Head of caudate nucleus (tissue), 42 donors: ENCODE measurements at regions not wholly inside any gene's neighbourhood (a gene's known extent, or its start where the extent isn't known, plus 50 kb on each side); places are given as distances from the start of the nearest gene placed in this dataset.

Source experiments
- DNase-seq, 42 donors: peaks; one replicate each; pipeline versions ENCODE4 v3.0.0 to v3.0.0-alpha.2; 2020 to 2021; ENCODE audit warnings: mixed read lengths in 7 of 42
- intact Hi-C: fragments of 100-400 bp; cut with DNase I; formaldehyde crosslinking; loops from one replicate; pipeline ENCODE4 v1.15.0; 2022

DNA sequence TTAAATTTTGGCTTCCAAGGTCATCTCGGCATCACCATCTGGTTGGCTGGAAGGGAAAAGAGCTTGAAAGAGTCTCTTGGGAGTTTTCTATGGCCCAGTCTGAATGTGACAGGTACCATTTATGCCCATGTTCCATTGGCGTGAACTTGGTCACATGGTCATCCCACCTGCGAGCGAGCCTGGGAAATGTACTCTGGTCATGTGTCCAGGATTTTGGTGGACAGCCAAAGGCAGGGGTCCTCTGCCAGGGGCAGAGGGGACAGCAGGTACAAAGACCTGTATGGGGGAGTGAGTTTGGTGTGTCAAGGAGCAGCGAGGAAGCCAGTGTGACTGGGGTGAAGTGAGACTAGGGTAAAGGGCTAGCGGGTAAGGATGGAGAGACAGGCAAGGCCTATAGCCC lies 112.6 kb downstream of the CDC5L start:
- intact Hi-C loops, result no loop called here
- peak in 2 of 42 donors; percentile 14 to 22 for DNase-seq

- intact Hi-C loops, result no loop called here
- peak in 2 of 42 donors; percentile 11 to 19 for DNase-seq
Observed at GRCh38 chr6:44503471-44503870, 116.0 kb downstream of the CDC5L start.

DNA sequence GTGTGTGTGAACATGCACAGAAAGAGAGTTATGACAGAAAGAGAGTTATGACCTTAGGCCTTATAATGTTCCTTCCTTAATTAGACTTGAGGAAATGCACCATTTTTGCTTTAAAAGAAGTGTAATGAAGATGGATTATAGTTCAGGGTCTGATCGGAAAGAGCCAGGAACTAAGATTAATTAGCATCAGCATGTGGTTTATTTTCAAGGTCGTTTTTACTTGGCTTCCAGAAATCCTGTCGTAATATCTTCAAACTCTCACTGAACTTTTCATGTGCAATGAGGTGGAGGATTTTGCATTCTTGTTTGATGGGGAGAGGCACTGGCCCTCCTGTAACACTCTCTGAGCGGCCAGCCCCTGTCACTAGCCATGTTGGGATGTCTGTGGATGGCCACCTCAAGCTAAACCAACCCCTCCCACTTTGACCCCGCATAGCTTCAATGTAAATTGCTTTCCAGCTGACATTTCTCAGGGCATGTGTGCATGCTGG lies 116.8 kb downstream of the CDC5L start:
- DNase-seq, result peak in 1 of 42 donors; percentile 38
- intact Hi-C loops, result no loop called here

- intact Hi-C loops, result no loop called here
- peak in 2 of 42 donors; percentile 7 to 9 for DNase-seq
Observed at GRCh38 chr6:44505751-44506150, 118.2 kb downstream of the CDC5L start.

DNA sequence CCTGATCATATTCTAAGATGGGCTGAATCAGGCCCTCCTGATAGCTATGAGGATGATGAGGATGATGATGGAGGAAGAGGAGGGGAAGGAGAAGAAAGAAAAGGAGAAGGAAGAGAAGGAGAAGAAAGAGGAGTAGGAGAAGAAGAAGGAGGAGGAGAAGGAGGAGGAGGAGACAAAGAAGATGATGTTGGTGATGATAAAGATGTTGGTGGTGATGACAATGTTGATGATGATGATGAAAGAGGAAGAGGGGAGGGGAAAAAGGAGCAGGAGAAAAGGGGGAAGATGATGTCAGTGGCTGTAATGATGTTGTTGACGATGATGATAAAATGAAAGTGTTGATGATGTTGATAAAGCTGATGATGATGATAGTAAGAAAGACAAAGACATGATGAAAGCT lies 119.5 kb downstream of the CDC5L start:
- no peak for DNase-seq
- intact Hi-C loops, result no loop called here

DNA sequence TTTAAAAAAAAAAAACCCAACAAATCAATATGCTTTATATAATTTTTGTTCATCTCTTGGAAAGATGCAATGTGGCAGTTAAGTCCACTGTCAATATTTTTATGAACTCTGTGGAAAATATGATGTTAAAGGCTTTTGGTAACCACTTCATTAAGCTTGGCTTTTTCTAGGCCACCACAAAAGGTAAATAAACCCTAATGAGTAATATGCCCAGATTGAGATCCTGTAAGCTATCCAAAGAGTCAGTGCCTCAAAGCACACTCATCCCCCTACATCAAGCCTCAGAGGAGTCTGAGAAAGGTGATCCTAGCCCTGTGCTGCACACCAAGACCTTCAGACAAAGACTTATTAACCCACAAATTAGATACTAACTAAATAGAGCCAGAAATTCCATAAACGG lies 121.1 kb downstream of the CDC5L start:
- peak in 1 of 42 donors; percentile 6 for DNase-seq
- intact Hi-C loops, result no loop called here

DNA sequence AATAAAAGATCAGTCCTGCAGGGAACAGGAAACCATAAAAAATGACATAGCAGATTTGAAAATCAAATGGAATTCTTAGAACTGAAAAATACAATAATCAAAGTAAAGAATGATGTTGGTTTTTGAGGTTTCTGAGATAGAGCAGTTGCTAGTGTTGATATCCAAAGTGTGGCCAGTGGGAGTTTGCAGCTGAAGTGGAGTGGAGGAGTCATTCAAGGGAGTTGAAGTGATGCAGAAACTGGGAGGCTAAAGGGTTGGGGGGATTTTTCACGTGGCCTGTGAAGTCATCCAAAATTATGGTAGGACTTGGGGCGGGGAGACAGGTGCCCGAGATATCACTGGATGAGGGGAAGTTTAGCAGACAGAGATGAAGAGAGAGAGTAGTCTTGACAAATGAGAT lies 123.6 kb downstream of the CDC5L start:
- DNase-seq, result peak in 1 of 42 donors; percentile 13
- intact Hi-C loops, result no loop called here

GRCh38 chr6:44512868-44513741 lies 125.6 kb downstream of the CDC5L start:
- intact Hi-C loops, result no loop called here
- DNase-seq, result peak in 11 of 42 donors; percentile 13 to 63 (median 24)

DNA sequence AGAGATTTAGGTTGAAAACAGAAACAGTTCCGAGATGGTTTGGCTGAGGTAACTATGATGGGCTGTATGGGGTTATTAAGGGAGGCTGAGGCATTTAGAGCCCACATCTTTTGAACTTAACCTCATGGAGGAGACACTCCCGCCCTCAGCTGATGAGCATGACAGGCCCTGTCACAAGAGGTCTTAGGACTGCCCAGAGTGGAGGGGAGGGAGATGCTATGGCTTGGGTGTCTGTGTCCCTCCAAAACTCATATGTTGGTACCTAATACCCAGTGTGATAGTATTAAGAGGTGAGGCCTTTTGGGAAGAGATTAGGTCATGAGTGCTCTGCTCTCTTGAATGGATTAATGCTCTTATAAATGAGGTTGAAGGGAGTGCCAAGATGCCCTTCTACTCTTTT lies 126.6 kb downstream of the CDC5L start:
- DNase-seq, result peak in 1 of 42 donors; percentile 4
- intact Hi-C loops, result no loop called here

DNA sequence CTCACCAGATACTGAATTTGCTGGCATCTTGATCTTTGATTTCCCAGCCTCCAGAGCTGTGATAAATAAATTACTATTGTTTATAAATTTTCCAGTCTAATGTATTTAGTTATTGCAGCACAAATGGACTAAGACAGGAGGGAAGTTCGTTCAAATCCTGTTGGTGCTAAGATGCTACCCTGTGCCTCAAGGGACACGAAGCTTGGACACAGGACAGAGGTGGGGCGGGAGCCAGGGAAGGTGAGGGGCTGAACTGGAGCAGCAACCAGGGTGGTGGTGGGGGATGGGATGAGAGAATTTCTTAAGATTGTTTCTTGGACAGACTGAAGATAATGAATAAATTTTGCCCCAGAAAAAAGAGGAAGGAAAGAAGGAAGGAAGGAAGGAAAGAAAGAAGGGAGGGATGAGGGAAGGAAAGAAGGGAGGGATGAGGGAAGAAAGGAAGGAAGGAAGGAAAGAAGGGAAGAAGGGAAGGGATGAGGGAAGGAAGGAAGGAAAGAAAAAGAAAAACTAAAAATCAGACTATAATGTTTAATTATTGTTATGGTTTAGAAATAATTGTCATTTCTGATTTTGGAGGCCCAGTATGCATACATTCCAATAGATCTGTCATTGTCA lies 127.2 kb downstream of the CDC5L start:
- intact Hi-C loops, result no loop called here
- DNase-seq, result peak in 1 of 42 donors; percentile 5

- intact Hi-C loops, result no loop called here
- no peak for DNase-seq
Observed at GRCh38 chr6:44522871-44523270, 135.4 kb downstream of the CDC5L start.

GRCh38 chr6:44524476-44525227 lies 137.1 kb downstream of the CDC5L start:
- intact Hi-C loops, result no loop called here

DNA sequence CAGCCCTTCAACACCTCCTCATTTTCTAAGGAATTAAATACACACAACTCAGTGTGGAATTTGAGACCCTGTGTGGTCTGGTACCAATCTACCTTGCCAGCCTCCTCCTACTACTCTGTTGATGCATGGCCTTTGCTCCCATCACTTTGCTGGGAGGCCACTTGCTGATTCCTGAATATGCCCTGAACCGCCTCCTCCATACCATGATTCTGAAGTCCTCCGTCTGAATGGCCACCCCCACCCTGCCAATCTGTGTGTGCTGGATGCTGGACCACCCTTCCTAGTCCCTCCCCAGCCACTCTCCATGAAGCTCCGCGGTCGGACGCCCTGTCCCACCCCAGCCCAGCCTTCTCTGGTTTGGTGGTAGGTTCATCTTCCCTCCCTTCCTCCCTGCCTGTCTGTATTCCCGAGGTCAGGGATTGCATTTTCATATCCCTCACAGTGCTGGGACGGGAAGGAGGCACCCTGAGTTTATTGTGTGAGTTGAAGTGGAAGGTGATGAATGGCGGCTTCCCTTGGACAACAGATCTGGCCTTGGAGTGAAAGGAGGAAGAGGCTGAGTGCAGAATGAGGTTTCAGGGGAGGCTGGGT lies 138.3 kb downstream of the CDC5L start:
- no peak for DNase-seq

More at GRCh38 chr6:44524476-44525227, 137.1 kb downstream of the CDC5L start:
- DNase-seq, result no peak

DNA sequence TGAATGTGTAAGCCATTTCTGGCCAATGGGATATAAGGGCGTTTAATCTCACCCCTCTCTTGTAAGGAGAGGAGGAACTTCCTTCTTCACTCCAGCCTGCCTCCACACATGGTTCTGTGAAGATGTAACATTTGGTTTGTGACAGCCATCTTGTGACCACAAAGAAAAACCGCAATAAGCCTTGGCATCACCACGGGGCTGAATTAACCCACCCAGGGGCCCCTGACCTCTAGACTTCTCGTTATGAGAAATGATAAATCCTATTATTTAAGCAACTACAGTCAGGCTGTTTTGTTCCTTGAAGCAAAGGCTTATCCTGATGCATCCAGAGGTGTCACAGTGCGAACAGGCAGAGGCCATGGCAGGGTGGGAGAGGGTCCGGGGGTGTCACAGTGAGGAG lies 139.7 kb downstream of the CDC5L start:
- intact Hi-C loops, result no loop called here
- no peak for DNase-seq

More for the DNA sequence above, 138.3 kb downstream of the CDC5L start:
- intact Hi-C loops, result no loop called here

DNA sequence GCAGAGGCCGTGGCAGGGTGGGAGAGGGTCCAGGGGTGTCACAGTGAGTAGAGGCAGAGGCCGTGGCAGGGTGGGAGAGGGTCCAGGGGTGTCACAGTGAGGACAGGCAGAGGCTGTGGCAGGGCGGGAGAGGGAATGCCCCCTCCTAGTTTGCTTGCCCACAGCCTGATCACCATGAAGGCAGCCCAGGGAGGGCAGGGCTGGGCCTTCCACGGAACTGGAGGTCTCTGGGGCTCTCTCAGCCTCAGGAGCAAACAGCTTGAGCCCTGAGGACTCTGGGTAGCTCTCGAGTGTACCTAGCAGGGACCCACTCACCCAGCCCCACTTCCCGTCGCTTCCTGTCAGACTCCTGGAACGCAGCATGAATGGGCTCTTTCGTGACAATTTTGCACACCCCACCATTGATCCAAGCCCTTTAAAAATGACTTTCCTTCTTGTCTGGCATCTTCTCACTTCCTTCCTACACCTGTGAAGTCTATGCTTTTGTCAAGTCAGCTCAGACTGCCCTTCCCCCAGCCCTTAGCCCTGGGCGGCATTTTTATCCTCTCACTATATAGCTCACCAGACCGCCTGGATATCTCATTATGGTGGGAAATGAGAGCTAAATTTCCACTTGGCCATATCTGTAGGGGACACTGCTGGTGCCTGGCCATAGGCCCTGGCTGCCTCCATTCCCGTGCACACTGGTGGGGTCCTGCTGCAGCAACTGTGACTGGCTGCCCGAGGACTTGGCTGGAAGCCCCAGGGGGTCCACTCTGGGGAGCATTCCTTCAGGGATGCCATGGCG lies 140.3 kb downstream of the CDC5L start:
- intact Hi-C loops, result no loop called here
- DNase-seq, result no peak

DNA sequence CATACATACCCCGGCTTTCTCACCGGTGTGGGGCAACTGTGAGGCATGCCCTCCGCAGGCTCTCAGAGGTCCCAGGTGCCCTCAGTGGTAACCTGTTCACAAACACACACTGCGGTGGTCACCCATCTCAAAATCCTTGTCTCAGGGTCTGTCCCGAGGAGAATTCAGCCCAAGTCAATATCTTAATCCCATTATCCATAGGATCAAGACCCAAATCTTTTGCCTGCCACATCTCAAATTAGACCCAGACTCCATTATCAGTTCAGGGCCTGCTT lies 140.8 kb downstream of the CDC5L start:
- intact Hi-C loops, result no loop called here
- DNase-seq, result no peak

DNA sequence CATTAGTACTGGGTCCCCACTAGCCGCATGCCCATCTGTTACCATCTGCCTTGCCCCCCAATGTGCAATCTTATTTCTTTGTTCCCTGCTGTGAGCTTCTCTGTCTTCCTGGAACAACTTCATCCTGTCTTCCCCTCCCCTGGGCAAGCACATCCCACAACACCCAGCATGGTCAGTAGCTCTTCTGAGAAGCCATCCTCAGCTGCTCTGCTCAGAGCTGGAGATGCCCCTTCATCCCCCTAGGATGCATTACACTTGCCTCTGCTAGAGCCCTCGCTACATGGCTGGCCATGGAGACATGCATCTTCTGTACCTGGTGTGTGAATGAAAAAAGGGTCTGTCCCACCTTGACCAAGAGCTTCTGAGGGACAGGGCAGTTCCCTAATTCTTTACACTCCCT lies 141.2 kb downstream of the CDC5L start:
- no peak for DNase-seq
- intact Hi-C loops, result no loop called here

DNA sequence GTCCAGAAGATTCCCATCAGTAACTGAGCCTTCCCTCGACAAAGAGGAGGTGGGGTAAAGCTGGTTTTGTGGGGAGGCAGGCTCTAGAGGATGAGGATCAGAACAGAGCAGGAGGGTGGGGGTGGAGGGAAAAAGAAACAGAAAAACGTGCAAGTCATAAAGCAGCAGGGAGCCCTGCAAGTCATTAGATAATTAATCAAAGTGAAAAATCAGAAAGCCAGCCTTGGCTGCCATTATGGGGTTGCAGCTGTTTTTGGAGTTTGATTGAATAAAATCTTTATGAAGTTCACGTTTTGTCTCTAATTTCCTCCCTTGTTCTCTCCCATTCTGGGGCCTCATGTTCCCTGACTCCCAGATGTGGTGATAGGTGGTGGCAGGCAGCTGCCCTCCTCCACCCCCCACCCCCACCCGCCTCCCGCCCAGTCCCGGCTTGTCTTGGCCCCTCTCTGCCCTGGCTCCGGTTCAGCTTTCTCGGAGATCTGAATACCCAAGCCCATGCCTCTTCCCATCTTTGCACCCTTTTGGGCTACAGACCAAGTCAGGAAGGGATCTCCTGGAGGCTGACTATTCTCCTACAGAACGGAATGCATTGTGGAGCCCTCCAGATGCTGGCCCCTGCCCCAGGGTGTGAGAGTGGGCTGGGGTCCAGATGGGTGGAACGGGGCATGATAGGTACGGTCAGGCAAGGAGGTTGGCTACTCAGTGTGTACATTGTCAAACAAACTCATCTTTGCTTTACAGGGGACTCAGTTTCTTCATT lies 141.8 kb downstream of the CDC5L start:
- intact Hi-C loops, result no loop called here
- DNase-seq, result peak in 1 of 42 donors; percentile 29
